NCI-H2107 treated with DMSO at 0.1 percent for 48 hours (cell line): ENCODE measurements at regions not wholly inside any gene's neighbourhood (a gene's known extent, or its start where the extent isn't known, plus 50 kb on each side); places are given as distances from the start of the nearest gene placed in this dataset.

ENCODE experiments used
- DNase-seq: peaks from one replicate; lab custom pipeline; 2025; ENCODE audit not compliant: unreplicated experiment; lab: John Stamatoyannopoulos, UW

DNA sequence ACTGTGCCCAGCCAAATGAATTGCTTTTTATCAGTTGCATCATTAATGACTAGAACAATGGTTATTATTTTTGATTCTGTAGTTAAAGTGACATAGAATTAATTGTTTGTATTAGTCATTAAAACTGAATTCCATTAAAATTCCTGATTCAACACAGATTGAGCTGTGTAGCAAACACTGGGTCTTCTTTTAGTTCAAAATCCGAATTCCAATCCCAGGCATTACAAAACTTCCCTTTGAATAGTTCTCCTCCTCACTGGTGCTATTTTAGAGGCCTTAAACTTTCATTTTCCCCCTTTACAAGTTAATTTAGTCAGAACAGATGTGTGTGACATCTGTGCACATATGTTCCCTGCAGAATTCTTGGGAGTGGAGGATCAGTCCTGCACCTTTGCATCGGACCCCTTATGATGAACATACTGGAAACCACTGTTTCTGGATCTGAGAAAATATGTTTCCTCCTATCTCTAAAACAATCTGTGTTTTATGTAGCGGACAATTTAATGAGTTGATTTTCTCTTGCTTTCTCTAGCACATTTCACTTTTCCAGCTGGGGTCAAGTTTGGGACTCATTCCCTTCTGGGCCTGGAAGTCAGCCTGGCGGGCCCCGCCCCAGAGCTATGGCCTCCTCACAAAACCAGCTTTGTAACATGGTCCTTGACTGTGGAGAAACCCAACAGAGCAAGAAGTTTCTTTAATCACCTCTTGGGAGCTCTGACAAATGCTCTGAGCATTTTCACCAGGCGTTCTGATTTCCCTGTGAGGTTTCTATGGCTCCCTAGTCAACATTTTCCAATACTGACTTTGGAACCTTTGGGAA lies 87.9 kb upstream of the MAMDC2 start:
- DNase-seq: no peak

DNA sequence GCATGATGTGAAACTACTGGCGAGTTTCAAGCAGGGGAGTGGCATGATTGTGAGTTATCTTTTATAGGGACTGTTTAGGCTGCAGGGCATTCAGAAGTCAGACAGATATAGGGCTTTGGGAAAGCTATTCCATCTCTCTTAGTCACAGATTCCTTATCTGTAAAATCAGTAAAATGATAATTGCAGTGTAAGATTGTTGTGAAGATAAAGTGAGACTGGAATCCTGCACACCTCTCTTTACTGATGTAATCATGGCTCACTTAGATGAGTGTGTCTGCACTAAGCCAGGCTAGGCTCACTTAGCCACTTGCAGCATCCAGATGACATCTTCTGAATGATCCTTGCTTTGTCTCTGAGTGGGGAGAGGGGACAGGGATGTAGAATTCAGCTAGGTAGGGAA lies 81.8 kb upstream of the MAMDC2 start:
- DNase-seq: no peak

DNA sequence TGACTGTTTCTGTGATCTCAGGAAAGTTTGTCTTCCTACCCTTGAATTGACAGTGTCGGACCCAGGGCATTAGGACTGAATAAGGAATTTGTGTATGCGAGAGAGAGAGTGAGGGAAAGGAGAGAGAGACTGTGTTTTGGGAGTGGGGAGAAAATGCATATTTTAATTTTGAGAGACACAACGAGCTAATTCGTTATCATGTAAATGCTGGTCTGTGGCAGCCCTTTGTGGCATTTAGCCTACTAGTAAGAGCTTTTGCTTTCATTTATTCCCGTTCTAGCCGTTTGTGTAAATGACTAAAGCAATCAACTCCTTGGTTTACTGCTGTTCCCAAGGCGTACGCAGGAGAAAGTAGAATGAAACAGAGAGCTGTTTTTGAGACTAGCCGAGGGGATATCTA lies 79.8 kb upstream of the MAMDC2 start:
- DNase-seq: no peak

DNA sequence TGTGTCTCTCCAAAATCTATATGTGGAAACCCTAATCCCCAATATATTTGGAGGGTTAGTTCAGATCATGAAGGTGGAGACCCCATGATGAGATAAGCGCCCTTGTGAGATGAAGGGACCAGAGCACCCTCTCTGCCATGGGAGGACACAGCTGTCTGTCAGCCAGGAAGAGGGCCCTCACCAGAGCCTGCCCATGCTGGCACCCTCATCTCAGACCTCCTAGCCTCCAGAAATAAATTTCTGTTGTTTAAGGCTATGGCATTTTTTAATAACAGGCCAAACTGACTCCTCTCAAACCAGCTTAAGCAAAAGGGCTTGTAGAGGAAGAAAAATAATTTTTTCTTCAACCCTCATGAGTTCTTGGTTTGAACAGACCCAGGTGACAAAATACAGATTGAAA lies 79.2 kb upstream of the MAMDC2 start:
- no peak for DNase-seq

DNA sequence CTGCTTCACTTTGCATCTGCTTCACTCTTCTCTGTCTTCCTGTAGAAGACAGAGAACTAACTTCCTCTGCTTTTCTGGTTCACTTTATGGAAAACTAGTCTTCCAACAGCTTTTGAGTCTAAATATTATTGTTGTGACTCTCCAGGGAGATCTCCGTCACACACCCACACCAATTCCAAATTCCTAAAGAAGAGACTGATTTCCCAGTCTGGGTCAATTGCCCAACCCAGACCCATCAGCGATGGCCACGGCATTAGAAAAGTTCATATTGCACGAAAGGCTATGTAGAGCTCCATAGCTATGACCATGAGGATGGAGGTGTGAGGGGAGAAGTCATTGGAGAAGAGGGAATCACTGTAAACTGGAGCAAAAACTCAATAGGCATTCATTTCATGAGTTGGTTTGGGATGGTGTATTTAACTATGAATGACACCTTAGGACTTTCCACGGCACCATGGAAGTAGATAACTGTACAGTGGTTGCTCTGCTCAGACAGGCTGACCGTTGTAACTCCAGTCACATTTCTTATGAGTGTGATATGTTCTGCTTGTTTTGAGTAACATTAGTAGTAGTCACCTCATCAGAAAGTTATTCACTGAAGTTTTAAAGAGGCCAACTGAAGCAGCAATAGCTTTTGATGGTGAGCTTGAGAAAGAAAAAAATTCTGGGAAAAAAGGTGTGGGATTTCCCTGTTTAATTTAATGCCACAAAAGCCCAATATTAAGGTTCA lies 78.1 kb upstream of the MAMDC2 start:
- no peak for DNase-seq

DNA sequence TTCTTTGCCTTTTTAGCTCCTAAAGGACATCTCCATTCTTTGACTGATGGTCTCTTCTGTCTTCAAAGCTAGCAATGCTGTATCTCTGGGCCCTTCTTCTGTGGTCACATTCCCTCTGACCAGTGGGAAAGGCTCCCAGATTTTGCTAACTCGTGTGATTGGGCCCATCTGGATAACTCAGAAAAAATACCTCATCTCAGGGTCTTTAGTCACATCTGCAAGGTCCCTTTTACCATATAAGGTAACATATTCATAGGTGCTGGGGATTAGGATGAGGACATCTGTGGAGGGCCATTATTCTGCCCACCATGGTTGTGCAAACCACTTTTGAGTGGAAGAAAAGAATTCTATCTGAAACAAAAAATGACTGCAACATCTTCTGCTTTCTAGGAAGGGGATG lies 76.3 kb upstream of the MAMDC2 start:
- DNase-seq: no peak

DNA sequence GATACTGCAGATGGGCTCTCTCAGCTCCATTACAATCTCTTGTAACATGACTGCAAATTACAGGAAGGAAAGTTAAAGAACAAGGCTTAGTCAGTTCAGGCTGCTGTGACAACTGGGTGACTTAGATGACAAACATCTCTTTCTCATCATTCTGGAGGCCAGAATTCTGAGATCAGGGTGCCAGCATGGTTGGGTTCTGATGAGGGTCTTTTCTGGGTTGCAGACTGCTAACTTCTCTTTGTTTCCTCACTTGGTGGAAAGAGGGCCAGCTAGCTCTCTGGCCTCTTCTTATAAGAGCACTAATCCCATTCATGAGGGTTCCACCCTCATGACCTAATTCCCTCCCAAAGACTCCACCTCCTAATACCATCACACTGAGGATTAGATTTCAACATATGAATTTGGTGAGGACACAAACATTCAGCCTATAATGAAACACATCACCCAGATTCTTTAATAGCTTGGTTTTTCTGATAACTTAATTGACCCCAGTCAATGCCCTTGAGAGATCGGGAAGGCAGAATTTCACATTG lies 73.6 kb upstream of the MAMDC2 start:
- no peak for DNase-seq

DNA sequence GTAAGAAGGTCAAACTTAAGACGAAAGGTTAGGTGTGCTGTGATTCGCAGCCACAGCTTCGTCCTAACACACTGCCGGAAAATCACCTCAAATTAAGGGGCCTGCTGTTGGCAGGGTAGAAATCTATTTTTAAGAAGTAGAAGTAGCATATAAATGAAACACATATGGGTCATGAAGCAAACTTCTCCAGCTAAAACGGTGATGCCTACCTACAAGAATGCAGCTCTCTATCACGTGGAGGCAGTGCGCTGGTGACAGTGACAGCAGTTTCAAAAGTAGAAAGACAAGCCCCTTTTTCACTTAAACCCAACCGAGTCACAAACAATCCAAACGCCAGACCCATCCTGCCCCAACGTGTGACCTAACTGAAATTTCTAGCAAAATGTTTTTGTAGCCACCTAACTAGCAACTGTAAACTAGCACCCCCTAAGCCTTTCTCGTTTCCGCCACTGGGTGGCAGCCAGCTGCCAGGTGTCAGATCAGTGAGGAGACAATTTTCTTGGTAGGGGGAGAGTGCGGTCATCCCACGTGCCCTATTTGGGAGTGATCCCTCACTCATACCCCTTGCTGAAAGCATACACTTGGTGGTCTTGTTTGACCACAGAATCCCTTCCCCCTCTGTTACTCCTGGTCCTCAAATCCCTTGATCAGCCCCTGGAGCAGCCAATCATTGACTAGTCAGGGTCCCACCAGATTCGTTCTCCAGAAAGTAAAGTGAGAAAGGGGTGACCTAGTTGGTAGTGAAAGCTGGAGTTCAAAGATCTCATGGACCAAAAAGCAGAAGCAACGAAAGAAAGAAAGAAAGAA lies 71.8 kb upstream of the MAMDC2 start:
- DNase-seq: peak; percentile 35

DNA sequence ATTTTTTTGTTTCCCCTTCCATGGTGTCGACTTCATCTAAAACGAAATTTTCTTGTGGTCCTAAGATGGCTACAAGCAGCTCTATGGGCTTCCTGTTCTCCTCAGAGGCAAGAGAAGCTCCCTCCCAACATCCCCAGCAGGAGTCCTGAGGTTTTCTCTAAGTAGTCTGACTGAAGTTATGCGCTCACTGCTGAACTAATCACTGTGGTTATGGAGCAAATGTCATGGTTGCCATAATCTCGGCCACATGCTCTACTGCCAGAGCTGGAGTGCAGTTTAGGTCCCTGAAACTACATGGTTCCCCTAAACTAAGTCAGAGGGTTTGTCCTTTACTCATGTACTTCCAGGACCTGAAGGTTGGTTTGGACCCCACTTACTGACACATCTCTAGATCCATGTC lies 68.0 kb upstream of the MAMDC2 start:
- no peak for DNase-seq

DNA sequence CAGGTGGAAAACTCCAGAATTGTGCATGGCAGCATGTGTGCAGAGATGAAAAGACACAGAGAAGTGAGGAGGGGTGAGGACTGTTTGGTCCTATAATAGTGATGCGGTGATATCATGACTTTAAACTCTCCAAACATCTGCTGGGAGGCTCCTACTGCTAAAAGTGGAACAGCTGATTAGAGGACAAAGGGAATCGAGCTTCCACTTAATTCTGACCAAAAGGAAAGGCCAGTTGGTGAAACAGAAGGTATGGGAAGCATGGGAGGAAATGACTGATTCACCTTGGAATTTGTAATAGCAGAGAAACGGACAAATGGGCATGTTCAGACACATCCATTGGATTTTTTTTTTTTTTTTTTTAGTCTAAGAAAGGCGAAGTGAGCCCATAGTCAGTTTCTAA lies 67.5 kb upstream of the MAMDC2 start:
- DNase-seq: no peak

DNA sequence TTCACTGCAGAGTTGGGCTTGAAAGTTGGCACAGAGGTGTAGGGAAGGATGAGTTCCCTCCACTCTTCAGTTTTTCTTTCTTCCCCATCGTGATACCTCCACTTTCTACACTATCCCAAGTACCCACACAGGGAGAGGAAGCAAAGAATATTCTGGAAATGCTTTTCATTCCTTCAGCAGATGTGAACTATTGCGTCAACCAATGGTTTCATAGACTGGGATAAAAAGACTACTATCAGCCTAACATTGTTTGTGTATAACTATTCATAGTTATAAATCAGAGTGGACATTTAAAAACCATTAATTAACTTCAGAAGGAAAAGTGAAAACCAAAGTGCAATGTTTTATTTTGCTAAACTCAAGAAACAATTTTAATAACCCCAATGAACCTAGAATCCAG lies 63.6 kb upstream of the MAMDC2 start:
- DNase-seq: no peak

DNA sequence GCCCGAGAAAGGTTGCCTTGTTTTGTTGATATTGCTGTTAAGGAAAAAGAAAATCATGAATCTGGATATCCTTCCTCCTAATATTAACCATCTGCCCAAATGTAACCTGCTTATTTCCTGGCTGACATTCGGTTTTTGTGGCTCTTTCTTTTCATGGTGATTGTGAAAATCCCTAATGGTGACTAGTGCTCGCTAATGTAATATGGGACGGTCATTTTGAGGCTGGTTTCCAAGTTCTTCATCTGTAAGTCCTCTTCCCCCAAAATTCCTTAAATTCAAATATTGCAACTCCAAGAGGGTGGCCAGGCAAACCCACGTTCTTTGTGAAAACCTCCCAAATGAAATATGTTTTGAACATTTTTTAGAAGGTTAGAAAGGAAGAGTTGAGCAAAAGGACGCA lies 63.1 kb upstream of the MAMDC2 start:
- DNase-seq: no peak

DNA sequence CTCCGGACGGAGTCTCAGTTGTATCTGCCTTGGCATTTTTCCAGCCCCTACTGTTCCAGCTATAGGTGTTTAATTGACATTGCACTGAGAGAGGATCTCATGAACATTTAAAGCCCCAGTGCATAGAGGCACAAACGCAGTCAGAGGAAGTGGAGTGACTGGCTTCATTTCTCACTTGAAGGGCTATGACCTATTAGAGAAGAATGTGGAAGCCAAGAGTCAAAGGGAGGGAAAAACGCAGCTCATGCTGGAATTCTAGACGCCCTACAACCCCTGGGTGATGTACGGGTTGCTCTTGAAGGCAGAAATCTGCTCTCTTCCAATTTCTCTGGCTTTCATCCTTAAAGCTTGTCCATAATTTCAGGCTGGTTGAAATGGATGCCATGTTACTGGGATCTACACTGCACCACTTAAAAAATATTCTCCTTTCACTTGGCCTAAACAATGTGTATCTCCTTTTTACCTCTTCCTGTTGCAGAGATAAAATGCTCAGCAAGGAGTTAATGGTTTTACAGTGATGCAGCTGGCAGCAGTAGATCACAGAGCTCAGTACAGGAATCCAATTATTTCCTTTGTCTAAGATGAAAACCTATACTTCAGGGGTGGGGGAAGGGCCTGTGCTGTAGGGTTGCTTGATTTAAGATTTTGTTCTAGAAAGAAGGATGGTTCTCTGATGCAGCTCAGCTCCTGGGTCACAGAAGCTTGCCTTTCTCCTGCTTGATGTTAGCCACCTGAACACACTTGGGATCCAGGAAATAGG lies 61.8 kb upstream of the MAMDC2 start:
- DNase-seq: no peak

DNA sequence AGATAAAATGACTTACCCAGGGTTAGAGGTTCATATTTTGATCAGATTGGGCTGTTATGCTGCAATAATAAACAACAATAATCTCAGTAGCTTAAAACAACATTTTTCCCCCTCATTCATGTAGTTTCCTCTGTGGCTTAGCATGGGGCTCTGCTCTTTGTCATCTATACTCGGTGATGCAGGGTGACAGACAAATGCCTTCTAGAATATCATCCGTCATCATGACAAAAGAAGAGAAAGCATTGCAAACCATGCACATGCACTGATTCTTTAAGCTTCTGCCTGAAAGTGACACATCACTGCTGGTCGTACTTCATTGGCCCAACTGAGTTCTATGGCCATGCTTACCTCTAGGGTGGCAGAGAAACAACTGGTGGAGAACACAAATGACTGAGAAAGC lies 58.8 kb upstream of the MAMDC2 start:
- DNase-seq: no peak

DNA sequence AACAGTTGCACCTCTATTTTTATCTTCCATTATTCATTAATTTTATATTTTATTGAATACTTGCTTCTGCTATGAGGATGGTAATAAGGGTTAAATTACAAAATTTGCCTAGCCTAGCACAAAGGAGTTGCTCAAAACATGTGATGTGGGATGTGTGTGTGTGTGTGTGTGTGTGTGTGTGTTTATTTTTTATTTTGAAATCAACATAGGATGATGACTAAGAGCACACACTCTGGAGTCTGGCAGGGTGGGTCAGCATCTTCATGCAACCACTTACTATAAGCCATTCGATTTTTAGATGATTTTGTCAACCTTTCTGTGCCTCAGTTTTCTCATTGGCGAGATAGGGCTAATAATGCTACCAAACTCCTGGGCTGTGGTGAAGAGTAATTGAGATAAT lies 57.7 kb upstream of the MAMDC2 start:
- no peak for DNase-seq

DNA sequence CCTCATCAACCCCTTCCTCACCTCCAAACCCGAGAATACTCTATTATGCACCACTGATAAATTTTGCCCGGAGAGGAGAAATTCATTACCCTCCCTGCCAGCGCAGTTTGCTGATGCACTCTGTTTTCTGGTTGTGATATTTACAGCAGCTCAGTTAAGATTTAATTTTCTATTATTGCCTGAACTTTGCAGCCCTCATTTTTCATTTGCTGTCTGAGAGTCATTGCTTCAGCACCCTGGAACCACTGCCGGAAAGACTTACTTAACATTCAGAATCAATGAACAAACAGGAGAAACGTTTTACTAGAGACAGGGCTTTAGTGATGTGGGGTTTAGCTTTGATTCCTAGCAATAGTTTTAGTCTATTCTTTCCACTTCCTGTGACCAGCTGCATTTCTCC lies 56.7 kb upstream of the MAMDC2 start:
- no peak for DNase-seq

DNA sequence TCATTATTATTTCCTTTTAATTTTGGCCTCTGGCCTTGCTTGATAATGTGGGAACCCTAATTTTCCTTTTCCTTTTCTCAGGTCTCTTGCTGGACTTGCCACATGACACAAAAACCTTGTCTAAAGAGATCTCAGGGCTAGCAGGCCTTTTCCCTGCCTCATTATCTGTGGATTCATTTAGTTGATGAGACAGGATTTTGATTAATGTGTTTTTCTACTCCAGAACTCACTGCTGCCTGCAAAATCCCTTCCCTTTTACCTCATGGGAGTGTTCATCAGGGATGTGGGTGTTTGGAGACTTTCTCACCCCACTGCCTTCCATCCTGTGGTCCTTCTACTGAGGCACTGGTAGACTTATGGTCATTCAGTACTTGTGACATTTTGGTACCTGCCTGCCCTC lies 56.2 kb upstream of the MAMDC2 start:
- no peak for DNase-seq

DNA sequence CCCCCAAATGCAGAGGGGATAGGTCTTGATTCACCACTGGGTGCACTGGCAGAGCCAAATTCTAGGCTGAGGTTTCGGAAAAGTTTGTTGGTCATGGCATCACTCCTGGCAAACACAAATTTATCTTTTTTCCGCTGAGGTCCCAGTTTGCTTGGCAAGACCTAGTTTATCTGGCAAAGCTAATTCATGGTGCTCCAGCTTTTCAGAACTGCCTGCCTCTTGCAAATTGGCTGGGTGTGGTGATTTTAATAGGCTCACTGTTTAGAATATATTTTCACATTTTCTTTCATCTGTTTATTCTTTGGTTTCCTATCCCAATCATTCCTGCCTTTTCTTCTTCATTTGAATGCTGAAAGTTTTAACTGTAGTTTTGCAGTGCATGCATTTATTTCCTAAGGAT lies 50.5 kb upstream of the MAMDC2 start:
- DNase-seq: no peak
